HL-60 (cell line): ENCODE measurements at regions not wholly inside any gene's neighbourhood (a gene's known extent, or its start where the extent isn't known, plus 50 kb on each side); places are given as distances from the start of the nearest gene placed in this dataset.

ENCODE experiments used
- POLR2AphosphoS5 ChIP-seq: IDR thresholded peaks from 2 replicates; pipeline ENCODE4 v1.6.1; 2012; ENCODE audit warnings: low read depth
- TF ChIP-seq, protein P1 (sequence below): IDR thresholded peaks from one replicate; pipeline ENCODE4 v1.5.1; 2011; ENCODE audit warnings: low read length, control low read depth, inconsistent platforms; ENCODE audit not compliant: insufficient read depth
- TF ChIP-seq, protein P2 (sequence below): IDR thresholded peaks from 2 replicates; pipeline ENCODE4 v1.6.1; 2012; ENCODE audit warnings: low read depth; ENCODE audit not compliant: insufficient replicate concordance

DNA sequence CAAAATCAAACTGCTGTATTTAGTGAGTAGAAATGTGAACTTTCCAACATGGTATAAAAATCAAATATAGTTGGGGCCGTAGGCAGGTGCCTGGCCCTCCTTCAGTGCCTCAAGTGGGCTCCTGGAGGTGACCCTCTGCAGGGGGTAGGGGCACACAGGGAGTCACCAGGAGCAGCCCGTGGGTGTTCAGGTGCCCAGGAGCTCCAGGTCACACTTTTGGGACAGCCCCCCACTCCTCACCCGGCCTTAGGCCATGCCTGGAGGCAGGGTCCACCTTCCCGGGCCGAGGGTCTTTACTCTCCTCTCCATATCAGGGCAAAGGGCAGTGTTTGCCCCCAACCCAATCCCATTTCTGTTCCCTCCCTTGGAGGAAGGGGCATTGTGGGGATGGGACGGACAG is 108.0 kb upstream of the MTAP start:
- TF ChIP-seq, protein P1, sequence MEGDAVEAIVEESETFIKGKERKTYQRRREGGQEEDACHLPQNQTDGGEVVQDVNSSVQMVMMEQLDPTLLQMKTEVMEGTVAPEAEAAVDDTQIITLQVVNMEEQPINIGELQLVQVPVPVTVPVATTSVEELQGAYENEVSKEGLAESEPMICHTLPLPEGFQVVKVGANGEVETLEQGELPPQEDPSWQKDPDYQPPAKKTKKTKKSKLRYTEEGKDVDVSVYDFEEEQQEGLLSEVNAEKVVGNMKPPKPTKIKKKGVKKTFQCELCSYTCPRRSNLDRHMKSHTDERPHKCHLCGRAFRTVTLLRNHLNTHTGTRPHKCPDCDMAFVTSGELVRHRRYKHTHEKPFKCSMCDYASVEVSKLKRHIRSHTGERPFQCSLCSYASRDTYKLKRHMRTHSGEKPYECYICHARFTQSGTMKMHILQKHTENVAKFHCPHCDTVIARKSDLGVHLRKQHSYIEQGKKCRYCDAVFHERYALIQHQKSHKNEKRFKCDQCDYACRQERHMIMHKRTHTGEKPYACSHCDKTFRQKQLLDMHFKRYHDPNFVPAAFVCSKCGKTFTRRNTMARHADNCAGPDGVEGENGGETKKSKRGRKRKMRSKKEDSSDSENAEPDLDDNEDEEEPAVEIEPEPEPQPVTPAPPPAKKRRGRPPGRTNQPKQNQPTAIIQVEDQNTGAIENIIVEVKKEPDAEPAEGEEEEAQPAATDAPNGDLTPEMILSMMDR = no peak
- no peak for TF ChIP-seq POLR2AphosphoS5
- TF ChIP-seq, protein P2, sequence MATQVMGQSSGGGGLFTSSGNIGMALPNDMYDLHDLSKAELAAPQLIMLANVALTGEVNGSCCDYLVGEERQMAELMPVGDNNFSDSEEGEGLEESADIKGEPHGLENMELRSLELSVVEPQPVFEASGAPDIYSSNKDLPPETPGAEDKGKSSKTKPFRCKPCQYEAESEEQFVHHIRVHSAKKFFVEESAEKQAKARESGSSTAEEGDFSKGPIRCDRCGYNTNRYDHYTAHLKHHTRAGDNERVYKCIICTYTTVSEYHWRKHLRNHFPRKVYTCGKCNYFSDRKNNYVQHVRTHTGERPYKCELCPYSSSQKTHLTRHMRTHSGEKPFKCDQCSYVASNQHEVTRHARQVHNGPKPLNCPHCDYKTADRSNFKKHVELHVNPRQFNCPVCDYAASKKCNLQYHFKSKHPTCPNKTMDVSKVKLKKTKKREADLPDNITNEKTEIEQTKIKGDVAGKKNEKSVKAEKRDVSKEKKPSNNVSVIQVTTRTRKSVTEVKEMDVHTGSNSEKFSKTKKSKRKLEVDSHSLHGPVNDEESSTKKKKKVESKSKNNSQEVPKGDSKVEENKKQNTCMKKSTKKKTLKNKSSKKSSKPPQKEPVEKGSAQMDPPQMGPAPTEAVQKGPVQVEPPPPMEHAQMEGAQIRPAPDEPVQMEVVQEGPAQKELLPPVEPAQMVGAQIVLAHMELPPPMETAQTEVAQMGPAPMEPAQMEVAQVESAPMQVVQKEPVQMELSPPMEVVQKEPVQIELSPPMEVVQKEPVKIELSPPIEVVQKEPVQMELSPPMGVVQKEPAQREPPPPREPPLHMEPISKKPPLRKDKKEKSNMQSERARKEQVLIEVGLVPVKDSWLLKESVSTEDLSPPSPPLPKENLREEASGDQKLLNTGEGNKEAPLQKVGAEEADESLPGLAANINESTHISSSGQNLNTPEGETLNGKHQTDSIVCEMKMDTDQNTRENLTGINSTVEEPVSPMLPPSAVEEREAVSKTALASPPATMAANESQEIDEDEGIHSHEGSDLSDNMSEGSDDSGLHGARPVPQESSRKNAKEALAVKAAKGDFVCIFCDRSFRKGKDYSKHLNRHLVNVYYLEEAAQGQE = no peak
